Tibial nerve (tissue), 4 donors: ENCODE measurements at regions not wholly inside any gene's neighbourhood (a gene's known extent, or its start where the extent isn't known, plus 50 kb on each side); places are given as distances from the start of the nearest gene placed in this dataset.

Experiments
- DNase-seq, 2 donors: peaks; one replicate each; pipeline ENCODE4 v3.0.0-alpha.2; 2019; ENCODE audit warnings: low spot score in 2 of 2
- H3K27ac ChIP-seq, 4 donors: fragments of 200-600 bp; sonication (generic) in 3 of 4; one replicate each; pipeline ENCODE4 v1.5.1; 2017 to 2019; ENCODE audit warnings: mild to moderate bottlenecking in 1 of 4
- H3K27me3 ChIP-seq, 2 donors: fragments of 200-600 bp; sonication (generic) in 1 of 2; one replicate each; pipeline versions ENCODE4 v1.5.1 to v1.6.0; 2017 to 2019
- H3K36me3 ChIP-seq, 3 donors: fragments of 200-600 bp; sonication (generic); one replicate each; pipeline ENCODE4 v1.5.1; 2018 to 2019
- H3K4me1 ChIP-seq, 4 donors: fragments of 200-600 bp; sonication (generic) in 3 of 4; one replicate each; pipeline ENCODE4 v1.5.1; 2017 to 2019
- H3K4me3 ChIP-seq, 4 donors: fragments of 200-600 bp; sonication (generic) in 3 of 4; one replicate each; pipeline ENCODE4 v1.5.1; 2017 to 2019; ENCODE audit warnings: mild to moderate bottlenecking in 1 of 4, moderate library complexity in 1 of 4
- H3K9me3 ChIP-seq, 4 donors: fragments of 200-600 bp; sonication (generic) in 3 of 4; one replicate each; pipeline ENCODE4 v1.5.1; 2017 to 2019
- CTCF ChIP-seq, 5 experiments: fragments of 200-600 bp in 3 of 5; fragments of 450-650 bp in 2 of 5; sonication (generic) in 3 of 5; IDR thresholded peaks; one replicate each; pipeline ENCODE4 v1.5.1; 2016 to 2019; ENCODE audit warnings: antibody characterized with exemption in 5 of 5, mild to moderate bottlenecking in 3 of 5, moderate library complexity in 2 of 5
- EP300 ChIP-seq, 2 donors: sonication (generic); formaldehyde crosslinking; IDR thresholded peaks; one replicate each; pipeline ENCODE4 v1.6.1; 2017; ENCODE audit warnings: antibody characterized with exemption in 2 of 2, mild to moderate bottlenecking in 1 of 2
- POLR2A ChIP-seq, 2 donors: fragments of 450-650 bp; IDR thresholded peaks; one replicate each; pipeline ENCODE4 v1.6.1; 2017; ENCODE audit warnings: antibody characterized with exemption in 2 of 2, mild to moderate bottlenecking in 2 of 2, moderate library complexity in 2 of 2
- WGBS, 2 donors: methylation state at CpG; one replicate each; pipeline ENCODE4 v1.1.5; 2018; 5-methylcytosine and 5-hydroxymethylcytosine counted together

GRCh38 chr11:79813551-79813950, 372.7 kb upstream of the TENM4 start:
- H3K4me3 ChIP-seq = no peak overlapping the region
- H3K27me3 ChIP-seq = no peaks in the 10 kb centered on the region
- H3K27ac ChIP-seq = no peak overlapping the region
- TF ChIP-seq EP300 (IDR thresholded peaks at IDR 0.05) (no peak), CTCF (IDR thresholded peaks at IDR 0.05) (no peak), POLR2A (IDR thresholded peaks at IDR 0.05) (no peak)
- H3K9me3 ChIP-seq = no peaks in the 10 kb centered on the region
- DNase-seq = no peak
- WGBS, 2 donors = 28 to 33% methylated on average over 3 of the region's 3 CpGs
- H3K36me3 ChIP-seq = no peaks in the 10 kb centered on the region
- no peaks in the 10 kb centered on the region for H3K4me1 ChIP-seq

- Histone ChIP-seq H3K27me3 (no peaks in the 10 kb centered on the region), H3K36me3 (no peaks in the 10 kb centered on the region), H3K4me3 (no peak overlapping the region), H3K9me3 (no peaks in the 10 kb centered on the region), H3K27ac (no peak overlapping the region), H3K4me1 (no peaks in the 10 kb centered on the region)
- 22 to 27% methylated on average over 2 of the region's 2 CpGs for WGBS, 2 donors
- DNase-seq = no peak
- no peak for TF ChIP-seq EP300 (IDR thresholded peaks at IDR 0.05)
- TF ChIP-seq POLR2A (IDR thresholded peaks at IDR 0.05) = no peak
- TF ChIP-seq CTCF (IDR thresholded peaks at IDR 0.05) = no peak
These were observed 368.7 kb upstream of the TENM4 start for GRCh38 chr11:79809487-79809886.

- Histone ChIP-seq H3K4me3 (no peak overlapping the region), H3K4me1 (no peaks in the 10 kb centered on the region), H3K36me3 (no peaks in the 10 kb centered on the region), H3K27ac (no peak overlapping the region), H3K9me3 (peaks cover 0 to 12% (median 0%) of the 10 kb centered on the region in 4 donors), H3K27me3 (no peaks in the 10 kb centered on the region)
- TF ChIP-seq CTCF (IDR thresholded peaks at IDR 0.05) (no peak), EP300 (IDR thresholded peaks at IDR 0.05) (no peak)
- no peak for DNase-seq
- WGBS, 2 donors = 71 to 80% methylated on average over 2 of the region's 2 CpGs
These were observed 366.7 kb upstream of the TENM4 start for GRCh38 chr11:79807506-79807905.

- Histone ChIP-seq H3K27me3 (no peaks in the 10 kb centered on the region), H3K4me1 (no peaks in the 10 kb centered on the region), H3K9me3 (no peaks in the 10 kb centered on the region), H3K27ac (no peak overlapping the region), H3K4me3 (no peak overlapping the region), H3K36me3 (no peaks in the 10 kb centered on the region)
- TF ChIP-seq EP300 (IDR thresholded peaks at IDR 0.05) = no peak
- TF ChIP-seq POLR2A (IDR thresholded peaks at IDR 0.05) = no peak
- no peak for TF ChIP-seq CTCF (IDR thresholded peaks at IDR 0.05)
- DNase-seq = no peak
- 78 to 90% methylated on average over 1 of the region's 1 CpG for WGBS, 2 donors
These were observed 355.9 kb upstream of the TENM4 start for GRCh38 chr11:79796704-79797103.

- Histone ChIP-seq H3K9me3 (no peaks in the 10 kb centered on the region), H3K4me3 (no peak overlapping the region), H3K36me3 (no peaks in the 10 kb centered on the region), H3K27me3 (no peaks in the 10 kb centered on the region), H3K4me1 (no peaks in the 10 kb centered on the region), H3K27ac (no peak overlapping the region)
- WGBS, 2 donors = 66 to 70% methylated on average over 4 of the region's 4 CpGs
- DNase-seq = no peak
- TF ChIP-seq POLR2A (IDR thresholded peaks at IDR 0.05) (no peak), EP300 (IDR thresholded peaks at IDR 0.05) (no peak), CTCF (IDR thresholded peaks at IDR 0.05) (no peak)
These were observed 353.9 kb upstream of the TENM4 start for GRCh38 chr11:79794484-79795393.
